C1 segment of cervical spinal cord (tissue), 14 donors: ENCODE measurements at regions not wholly inside any gene's neighbourhood (a gene's known extent, or its start where the extent isn't known, plus 50 kb on each side); places are given as distances from the start of the nearest gene placed in this dataset.
A peak's percentile ranks its signal among the peaks of the same experiment; 100 is the strongest.
"Not testable (repeated sequence)": the region's sequence is repeated elsewhere in the genome, so short reads cannot be mapped to it uniquely, and the experiment has no call there.

Experiments used
- DNase-seq, 14 donors: peaks; one replicate each; lab custom pipeline; 2025; lab: John Stamatoyannopoulos, UW

DNA sequence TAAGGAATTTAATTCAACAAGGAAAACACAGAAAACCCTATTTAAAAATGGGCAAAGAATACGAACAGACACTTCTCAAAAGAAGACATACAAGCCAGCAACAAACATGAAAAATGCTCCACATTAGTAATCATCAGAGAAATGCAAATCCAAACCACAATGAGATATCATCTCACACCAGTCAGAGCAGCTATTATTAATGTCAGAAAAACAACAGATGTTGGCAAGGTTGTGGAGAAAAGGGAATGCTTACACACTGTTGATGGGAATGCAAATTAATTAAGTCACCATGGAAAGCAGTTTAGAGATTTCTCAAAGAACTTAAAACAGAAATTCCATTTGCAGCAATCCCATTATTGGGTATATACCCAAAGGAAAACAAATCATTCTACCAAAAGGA lies 55.2 kb downstream of the GCC1 start:
- DNase-seq: no peak

DNA sequence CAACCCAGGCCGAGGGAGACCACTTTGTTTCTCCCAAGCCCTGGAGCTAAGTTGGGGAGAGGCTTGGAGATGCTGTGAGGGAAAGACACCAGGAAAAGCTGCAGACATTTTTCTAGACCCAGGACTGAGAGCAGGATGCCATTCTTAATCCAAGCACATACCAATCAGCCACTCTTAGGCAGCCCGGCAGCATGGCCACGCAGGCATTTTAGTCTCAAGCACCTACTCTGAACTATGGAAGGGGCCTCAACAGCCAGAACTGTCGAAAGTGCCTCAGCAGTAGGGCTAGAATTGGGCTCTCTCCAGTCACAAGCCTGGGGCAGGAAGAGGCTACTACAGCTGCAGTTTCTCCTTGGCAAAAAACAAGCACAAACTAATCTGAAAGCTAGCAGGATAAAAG lies 57.8 kb downstream of the GCC1 start:
- DNase-seq: no peak

DNA sequence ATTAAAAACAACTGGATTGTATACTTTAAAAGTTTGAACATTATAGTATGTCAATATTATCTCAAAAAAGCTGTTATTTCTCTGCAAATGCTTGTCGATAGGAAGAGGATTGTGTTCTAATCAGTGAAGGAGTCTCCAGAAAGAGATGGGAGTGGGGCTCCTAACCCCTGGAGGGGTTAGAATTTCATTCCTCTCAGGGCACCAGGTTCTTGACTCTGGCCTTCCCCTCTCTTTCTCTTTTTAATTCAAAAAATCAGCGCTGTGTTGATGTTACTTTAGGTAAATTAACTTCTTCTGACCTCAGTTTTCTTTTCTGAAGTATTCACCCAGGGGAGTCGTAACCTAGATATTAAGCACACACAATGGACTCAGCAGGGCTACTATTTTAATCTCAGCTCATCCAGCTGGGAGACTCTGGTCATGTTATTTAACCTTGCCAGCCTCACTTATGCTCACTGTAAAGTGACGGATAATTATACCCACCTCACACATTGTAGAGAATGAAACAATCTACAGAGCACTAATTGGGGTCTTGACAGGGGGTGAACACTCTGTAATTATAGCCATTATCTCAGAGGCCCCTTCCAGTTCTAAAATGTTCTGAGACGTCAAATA lies 59.4 kb downstream of the GCC1 start:
- DNase-seq: no peak

DNA sequence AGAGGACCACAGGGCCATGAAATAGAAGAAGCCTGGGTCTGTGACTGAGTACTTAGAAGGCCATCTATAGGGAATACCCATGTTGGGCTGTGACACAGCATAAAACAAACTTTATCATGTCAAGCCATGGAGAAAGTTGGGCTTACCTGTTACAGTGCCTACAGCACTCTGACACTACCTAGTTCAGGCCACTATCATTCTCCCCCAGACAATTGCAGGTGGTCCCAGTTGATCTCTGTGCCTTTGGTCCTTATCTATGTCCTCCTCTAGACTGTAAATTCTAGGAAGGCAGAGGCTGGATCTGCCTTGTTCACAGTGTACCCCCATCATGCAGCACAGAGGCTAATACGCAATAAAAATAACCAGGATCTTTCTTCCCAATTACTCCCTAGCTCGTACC lies 69.1 kb downstream of the GCC1 start:
- no peak for DNase-seq

DNA sequence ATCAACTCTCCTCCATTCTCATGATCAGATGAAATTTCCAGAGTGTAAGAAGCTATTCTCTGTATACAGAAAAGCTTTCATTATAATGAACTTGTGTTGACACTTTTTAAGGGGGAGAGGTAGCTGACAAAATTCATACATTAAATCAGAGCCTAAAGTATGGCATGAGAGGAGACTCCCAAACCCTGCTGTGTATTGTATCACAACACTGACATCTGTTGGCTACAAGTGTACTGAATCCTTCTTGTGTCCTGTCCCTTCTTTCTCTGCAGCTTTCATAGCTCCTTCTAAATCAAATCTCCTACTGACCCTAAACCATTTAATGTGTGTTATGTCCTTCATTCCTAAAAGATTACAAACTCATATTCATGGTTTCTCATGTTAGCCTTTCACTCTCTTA lies 70.9 kb downstream of the GCC1 start:
- DNase-seq: peak in 1 of 14 donors; percentile 2

DNA sequence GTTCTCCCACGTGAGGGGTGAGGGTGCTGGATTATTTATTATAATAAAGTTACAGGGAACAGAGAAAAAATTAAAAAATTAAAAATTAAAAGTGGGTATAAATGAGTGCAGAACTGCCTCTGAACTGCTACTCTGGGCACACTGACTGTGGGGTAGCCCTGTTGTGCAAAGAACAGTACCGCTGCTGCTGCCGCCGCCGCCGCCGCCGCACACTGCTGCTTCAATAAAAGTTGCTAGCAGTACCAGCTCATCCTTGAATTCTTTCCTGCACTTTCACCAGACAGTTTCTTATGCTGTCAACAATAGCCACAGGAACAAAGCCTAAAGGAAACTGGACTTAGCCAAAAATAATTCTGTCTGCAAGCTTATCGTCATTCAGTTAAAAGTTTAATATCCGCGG lies 72.1 kb downstream of the GCC1 start:
- DNase-seq: no peak

DNA sequence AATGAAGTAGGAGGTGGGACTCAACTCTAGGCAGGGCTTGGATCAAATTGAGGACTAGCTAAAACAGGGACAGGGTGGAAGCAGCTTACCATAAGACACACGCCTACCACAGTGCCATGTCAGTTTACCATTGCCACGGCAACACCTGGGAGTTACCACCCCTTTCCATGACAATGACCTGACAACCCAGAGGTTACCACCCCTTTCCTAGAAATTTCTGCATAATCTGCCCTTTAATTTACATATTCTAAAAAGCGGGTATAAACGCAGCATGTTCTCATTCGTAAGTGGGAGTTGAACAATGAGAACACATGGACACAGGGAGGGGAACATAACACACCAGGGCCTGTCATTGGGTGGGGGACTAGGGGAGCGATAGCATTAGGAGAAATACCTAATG lies 72.7 kb downstream of the GCC1 start:
- DNase-seq: no peak

DNA sequence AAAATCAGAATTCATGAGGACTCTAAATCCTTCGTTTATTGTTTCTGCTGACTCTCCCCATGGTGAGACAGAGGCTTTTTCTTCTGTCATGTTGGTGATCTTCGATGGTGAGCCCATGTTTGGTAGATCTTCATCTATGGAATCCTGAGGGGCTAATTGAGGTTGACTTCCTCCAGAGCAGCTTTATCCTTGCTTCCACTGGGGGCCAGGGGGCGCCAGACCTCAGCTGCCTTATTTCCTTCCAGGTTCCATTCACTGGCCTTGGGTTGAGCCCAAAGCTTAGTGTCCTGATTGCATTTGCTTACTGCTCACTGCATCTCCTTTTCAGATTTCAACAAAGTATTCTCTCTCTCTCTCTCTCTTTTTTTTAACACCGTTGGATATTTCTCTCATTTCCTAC lies 80.7 kb downstream of the GCC1 start:
- no peak for DNase-seq

DNA sequence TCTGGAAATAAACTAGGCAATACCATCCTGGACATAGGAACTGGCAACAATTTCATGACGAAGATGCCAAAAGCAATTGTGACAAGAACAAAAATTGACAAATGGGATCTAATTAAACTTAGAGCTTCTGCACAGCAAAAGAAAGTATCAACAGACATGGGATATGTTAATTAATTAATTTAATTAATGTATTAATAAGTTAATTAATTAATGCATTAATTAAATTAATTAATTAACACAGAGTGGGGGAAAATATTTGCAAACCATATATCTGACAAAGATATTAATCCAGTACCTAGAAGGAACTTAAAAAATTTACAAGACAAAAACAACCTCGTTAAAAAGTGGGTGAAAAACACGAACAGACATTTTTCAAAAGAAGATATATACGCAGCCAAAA lies 83.6 kb downstream of the GCC1 start:
- no peak for DNase-seq

DNA sequence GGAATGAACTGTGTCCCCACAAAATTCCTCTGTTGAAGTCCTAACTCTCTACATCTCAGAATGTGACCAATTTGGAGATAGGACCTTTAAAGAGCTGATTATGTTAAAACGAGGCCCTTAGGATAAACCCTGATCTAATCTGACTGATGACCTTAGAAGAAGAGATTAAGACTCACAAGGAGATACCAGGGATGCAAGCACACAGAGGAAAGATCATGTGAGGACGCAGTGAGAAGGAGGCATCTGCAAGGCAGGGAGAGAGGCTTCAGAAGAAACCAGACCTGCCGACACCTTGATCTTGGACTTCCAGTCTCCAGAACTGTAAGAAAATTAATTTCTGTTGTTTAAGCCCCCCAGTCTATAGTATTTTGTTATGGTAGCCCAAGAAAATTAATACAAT lies 94.9 kb upstream of the ZNF800 start:
- no peak for DNase-seq

DNA sequence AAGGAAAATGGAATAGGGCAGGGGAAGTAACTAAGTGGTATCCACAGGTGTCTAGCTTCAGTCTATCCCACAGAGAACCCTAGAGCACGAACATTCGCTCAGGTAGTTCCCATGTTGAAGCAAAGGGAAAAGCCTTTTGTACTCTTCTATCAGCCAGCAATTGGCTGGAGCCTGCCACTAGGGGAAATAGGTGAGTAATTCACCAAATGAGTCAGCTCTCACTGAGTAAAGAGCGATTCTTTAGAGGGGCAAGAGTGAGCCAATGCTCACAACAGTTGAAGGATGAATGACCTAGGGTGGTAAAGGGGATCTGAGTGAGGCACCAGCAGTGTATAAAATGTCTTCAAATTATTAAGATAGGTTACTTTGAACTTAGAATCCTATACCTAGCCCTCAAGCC lies 94.1 kb upstream of the ZNF800 start:
- no peak for DNase-seq

DNA sequence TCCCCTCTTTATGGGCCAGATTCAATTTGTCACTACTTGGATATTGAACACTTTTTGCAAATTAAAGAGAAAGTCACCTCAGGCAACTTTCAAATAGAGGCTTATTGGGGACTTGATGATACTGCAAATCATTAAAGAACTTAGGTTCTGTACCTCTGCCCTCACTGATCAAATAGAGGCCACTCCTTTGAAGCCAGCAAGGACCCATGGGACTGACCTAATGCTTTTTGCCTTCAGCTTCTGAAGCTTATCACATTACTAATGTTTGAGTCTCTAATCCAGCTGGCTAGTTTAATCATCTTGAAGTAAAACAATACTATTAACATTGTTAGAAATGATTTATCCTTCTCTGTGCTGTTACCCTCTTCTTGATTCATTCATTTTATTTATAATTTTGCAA lies 93.0 kb upstream of the ZNF800 start:
- no peak for DNase-seq

DNA sequence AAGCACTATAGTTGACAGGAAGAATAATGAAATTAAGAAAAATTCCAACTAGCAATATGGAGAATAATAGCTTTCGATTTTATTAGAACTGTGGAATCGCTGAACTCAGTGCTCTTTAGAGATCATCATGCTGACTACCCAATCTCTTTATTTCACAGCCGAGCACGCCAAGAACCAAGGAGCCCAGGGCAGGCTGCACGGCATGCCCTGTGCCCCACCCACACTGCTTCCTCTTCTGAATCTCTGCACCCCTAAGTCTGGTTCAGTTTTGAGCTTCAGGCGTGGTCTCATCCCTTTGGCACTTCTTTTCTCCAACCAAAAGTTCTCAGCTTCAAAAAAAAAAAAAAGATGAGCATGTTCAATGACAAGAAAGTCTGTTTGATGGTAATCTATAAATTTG lies 92.4 kb upstream of the ZNF800 start:
- DNase-seq: no peak

DNA sequence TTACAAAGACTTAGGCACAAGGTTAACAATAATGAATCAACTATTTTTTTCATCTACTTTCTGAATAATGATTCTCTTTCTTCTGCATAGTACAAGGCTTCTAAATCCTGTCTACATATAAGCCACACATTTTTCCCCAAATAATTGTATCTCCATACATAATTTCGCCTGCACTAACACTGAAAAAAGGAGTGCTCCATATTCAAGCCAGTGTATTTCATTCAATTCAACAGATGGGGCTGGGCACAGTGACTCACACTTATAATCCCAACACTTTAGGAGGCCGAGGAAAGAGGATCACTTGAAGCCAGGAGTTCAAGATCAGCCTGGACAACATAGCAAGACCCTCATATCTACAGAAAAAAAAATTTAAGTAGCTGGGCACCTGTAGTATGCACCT lies 86.0 kb upstream of the ZNF800 start:
- DNase-seq: no peak

DNA sequence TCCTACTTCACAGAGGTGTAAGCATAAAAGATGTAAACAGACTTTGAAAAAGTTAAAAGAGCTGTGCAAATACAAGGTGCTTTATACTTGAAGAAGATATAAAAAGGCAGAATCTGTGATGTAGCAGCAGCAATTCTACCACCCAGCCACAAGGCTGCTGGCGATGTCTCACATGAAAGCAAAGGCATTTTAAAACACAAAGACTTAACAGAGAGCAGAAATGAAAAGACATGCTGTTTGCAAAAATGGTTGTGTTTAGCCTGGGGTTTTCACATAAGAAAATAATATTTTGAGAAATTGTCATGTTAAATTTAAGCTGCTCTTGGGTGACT lies 85.5 kb upstream of the ZNF800 start:
- no peak for DNase-seq

DNA sequence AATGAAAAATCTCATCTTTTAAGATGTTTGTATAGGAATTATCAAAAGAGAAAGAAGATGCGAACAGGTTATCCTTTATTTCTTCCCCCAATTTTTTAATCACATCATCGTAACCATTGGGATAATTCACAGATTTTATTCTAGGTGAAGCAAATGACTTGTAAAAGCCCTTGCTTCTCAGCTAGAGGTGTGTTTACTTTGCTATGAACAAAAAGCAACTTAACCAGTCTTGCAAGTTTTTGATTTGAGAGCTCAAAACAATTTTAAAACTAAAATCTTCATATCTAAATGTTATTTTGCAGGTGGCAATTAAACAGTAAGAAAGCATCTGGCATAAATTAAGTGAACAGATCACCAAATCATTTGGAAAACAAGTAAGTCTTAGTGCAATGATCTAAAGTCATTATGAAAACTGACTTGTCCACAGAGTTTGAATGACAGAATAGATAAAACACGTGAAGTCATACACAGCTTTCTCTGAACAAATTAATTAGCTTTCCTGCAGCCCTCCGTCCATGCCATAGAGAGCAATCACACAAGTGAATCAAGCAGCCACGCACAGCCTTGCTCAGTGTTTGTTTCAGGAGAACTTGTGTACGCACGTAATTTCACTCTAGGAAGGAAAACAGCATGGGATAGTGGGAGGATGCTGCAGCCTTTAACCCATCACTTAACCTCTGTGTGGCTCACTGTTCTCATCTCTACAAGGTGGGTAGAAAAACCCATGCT lies 85.0 kb upstream of the ZNF800 start:
- DNase-seq: peak in 1 of 14 donors; percentile 2

DNA sequence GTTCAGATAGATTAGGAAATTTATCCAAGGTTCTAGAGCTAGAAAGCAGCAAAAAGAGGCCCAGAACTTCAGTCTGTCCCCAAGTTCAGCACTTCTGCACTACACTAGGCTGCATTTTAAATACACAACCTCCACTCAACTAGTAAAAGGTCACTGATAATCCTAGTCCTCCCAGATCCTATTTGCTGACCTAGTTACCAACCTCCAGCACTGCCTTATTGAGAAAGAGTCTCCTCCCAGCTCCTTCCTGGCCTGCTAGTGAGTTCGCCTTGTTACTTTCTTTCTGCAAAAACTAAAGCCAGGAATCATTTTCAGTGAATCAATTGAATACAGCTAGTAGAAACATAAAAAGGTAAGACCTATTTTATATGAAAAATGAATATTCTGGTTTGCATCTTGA lies 84.1 kb upstream of the ZNF800 start:
- no peak for DNase-seq

DNA sequence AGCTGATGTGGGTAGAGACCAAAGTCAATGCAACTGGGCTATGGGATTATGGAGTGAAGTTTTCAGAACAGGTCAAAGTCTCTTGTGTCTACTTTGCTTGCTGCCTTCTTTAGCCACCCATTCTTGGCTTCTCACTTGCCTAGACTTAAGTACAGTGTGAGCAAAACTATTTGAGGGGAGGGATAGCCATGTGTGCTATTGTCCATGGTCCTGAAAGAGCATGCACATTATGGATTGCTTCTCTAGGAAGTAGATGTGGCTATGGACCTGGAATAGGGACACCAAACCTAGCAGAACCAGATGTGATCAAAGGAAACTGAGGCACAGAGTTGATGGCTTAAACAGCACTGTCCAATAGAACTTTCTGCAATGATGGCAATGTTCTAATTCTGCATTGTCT lies 81.9 kb upstream of the ZNF800 start:
- DNase-seq: no peak

DNA sequence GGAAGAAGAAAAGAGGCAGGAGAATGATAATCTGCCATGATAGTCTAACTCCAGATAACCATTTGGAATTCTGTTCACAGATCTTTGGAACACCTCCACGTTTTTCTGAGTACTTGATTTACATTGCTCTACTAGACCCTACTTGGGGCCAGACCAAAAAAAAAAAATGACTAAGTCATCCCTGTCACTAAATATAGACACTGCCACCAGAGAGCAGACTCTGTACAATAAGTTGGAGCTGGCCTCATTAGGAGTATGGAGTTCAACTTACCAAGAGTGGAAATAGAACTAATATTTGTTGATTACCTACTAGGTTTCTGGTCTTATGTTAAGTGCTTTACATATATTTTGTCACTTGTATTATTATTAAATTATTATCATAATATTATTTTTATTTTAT lies 80.9 kb upstream of the ZNF800 start:
- no peak for DNase-seq

DNA sequence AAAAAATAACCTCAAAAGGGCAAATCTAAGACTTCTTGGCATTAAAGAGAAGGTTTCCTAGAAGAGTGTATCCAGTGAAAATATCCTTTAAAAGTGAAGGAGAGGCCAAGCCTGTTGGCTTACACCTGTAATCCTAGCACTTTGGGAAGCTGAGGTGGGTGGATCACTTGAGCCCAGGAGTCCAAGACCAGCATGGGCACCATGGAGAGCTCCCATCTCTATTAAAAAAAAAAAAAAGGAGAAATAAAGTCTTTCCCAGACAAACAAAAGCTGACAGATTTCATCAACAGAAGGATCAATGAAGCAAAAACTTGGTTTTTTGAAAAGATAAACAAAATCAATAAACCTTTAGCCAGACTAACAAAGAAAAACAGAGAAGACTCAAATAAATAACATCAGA lies 67.6 kb upstream of the ZNF800 start:
- DNase-seq: no peak

DNA sequence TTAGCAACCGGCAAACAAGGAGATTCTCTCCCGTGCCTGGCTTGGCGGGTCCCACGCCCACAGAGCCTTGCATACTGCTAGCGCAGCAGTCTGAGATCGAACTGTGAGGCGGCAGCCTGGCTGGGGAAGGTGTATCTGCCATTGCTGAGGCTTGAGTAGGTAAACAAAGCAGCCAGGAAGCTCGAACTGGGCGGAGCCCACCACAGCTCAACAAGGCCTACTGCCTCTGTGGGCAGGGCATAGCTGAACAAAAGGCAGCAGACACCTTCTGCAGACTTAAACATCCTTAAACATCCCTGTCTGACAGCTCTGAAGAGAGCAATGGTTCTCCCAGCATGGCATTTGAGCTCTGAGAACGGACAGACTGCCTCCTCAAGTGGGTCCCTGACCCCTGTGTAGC lies 58.8 kb upstream of the ZNF800 start:
- not testable (repeated sequence) for DNase-seq

DNA sequence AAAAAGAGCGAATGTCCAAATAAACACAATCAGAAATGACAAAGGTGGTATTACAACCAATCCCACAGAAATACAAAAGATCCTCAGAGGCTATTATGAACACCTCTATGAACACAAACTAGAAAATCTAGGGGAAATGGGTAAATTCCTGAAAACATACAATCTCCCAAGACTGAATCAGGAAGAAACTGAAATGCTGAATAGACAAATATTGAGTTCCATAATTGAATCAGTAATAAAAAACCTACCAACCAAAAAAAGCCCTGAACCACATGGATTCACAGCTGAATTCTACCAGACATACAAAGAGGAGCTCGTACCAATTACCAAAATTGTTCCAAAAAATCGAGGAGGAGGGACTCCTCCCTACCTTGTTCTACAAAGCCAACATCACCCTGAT lies 56.1 kb upstream of the ZNF800 start:
- DNase-seq: no peak

DNA sequence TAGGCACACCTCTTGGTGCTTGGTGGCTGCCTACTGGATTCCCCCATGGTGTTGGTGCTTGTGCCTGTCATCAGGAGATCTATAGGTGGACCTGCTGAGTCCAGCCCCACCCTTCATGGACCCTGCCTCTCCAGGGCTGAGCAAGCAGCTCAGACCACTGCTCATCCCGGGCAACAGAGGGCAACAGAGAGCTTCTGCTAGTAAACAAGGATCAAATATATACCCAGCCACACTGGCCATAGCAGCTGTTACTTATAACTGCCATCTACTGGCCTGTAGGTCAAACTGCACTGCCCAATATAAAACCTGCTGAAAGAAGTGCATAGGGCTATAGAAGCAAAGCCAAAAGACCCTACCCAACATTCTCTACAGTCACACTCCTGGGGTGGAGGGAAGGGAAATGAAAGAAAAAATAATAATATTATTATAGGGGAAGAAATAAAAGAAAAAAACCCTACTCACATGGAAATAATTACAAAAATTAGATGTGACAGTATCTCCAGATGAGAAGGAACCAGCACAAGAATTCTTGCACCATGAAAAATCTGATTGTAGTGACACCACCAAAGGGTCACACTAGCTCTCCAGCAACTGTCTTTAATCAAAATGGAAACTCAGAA lies 54.9 kb upstream of the ZNF800 start:
- DNase-seq: no peak

DNA sequence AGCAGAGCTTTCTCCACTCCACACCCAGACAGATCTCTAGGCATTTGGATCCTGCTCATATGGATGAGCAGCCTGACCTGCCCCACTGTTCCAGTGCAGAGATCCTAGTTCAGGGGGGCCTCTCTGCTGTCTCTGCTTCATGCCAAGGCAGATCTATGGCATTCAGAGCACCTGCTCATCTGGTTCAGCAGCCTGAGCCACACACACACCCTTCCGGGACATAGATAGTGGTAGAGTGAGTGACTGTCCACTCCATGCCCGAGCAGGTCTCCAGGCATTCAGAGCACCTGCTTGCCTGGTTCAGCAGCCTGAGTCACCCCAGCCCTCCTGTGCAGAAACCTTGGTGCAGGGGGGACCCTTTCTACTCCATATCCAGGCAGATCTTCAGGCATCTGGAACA lies 54.3 kb upstream of the ZNF800 start:
- no peak for DNase-seq
